Common myeloid progenitor, CD34-positive (primary cell): ENCODE measurements at regions not wholly inside any gene's neighbourhood (a gene's known extent, or its start where the extent isn't known, plus 50 kb on each side); places are given as distances from the start of the nearest gene placed in this dataset.
"Not testable (repeated sequence)": the region's sequence is repeated elsewhere in the genome, so short reads cannot be mapped to it uniquely, and the experiment has no call there.

Experiments
- CTCF ChIA-PET: fragments of 350-600 bp; sonication (Branson Sonifier 250); formaldehyde crosslinking; loops from one replicate; lab custom pipeline; 2021; ENCODE audit warnings: antibody characterized with exemption; lab: Charles Lee
- POLR2A ChIA-PET: fragments of 350-600 bp; sonication (Branson Sonifier 250); formaldehyde crosslinking; loops from one replicate; lab custom pipeline; 2021; ENCODE audit warnings: antibody characterized with exemption; lab: Charles Lee
- DNase-seq, 3 donors: peaks; one replicate each; pipeline versions ENCODE4 v3.0.0 to v3.0.0-alpha.2; 2013
- H3K27ac ChIP-seq, 2 experiments: 1 replicate in 1 of 2; 2 replicates in 1 of 2; pipeline ENCODE4 v1.7.0; 2013; ENCODE audit warnings: inconsistent platforms in 2 of 2, low read length in 2 of 2, mild to moderate bottlenecking in 2 of 2, low read depth in 1 of 2, moderate library complexity in 1 of 2; ENCODE audit not compliant: severe bottlenecking in 2 of 2, insufficient read depth in 1 of 2, poor library complexity in 1 of 2
- H3K27me3 ChIP-seq, 5 experiments: replicated peaks in 2 of 5; 1 replicate in 3 of 5; 2 replicates in 2 of 5; pipeline versions ENCODE4 v1.6.1 to v1.7.0; 2013; ENCODE audit warnings: low read length in 4 of 5, mild to moderate bottlenecking in 2 of 5, moderate library complexity in 2 of 5, inconsistent platforms in 1 of 5; ENCODE audit not compliant: insufficient read depth in 5 of 5, control insufficient read depth in 4 of 5
- H3K36me3 ChIP-seq, 4 experiments: 1 replicate in 2 of 4; 2 replicates in 2 of 4; pipeline versions ENCODE4 v1.6.1 to v1.7.0; 2013; ENCODE audit warnings: low read length in 3 of 4, control low read depth in 1 of 4, mild to moderate bottlenecking in 1 of 4; ENCODE audit not compliant: control insufficient read depth in 4 of 4, insufficient read depth in 4 of 4
- H3K4me1 ChIP-seq, 4 experiments: 1 replicate in 3 of 4; 2 replicates in 1 of 4; pipeline versions ENCODE4 v1.6.1 to v1.7.1; 2013; ENCODE audit warnings: low read length in 3 of 4, mild to moderate bottlenecking in 3 of 4, control low read depth in 1 of 4, inconsistent platforms in 1 of 4, moderate library complexity in 1 of 4; ENCODE audit not compliant: control insufficient read depth in 4 of 4, insufficient read depth in 4 of 4; ENCODE audit errors: control extremely low read depth in 1 of 4
- H3K4me3 ChIP-seq, 7 experiments: 1 replicate in 4 of 7; 2 replicates in 3 of 7; pipeline versions ENCODE4 v1.5.1 to v1.7.0; 2013; ENCODE audit warnings: mild to moderate bottlenecking in 7 of 7, low read length in 6 of 7, moderate library complexity in 6 of 7, inconsistent platforms in 2 of 7, low read depth in 2 of 7, control low read depth in 1 of 7; ENCODE audit not compliant: insufficient read depth in 4 of 7, control insufficient read depth in 1 of 7; ENCODE audit errors: extremely low read depth in 1 of 7
- H3K9me3 ChIP-seq, 5 experiments: 1 replicate in 4 of 5; 2 replicates in 1 of 5; pipeline versions ENCODE4 v1.6.1 to v1.7.1; 2013; ENCODE audit warnings: low read length in 4 of 5, mild to moderate bottlenecking in 2 of 5, inconsistent platforms in 1 of 5, low read depth in 1 of 5, moderate library complexity in 1 of 5; ENCODE audit not compliant: control insufficient read depth in 4 of 5, insufficient read depth in 2 of 5; ENCODE audit errors: control extremely low read depth in 1 of 5
- WGBS: methylation state at CpG from one replicate; pipeline ENCODE4 v1.1.5; 2013; ENCODE audit not compliant: insufficient coverage; 5-methylcytosine and 5-hydroxymethylcytosine counted together

GRCh38 chr4:138788267-138788790 lies 227.3 kb upstream of the NOCT start:
- no peaks in the 10 kb centered on the region for H3K4me1 ChIP-seq
- POLR2A ChIA-PET, result no interaction called here
- no peak overlapping the region for H3K4me3 ChIP-seq
- H3K27ac ChIP-seq, result no peak overlapping the region
- WGBS, result no CpG with 5 or more reads among the region's 1 CpG
- H3K27me3 ChIP-seq, result no peaks in the 10 kb centered on the region
- no peaks in the 10 kb centered on the region for H3K36me3 ChIP-seq
- DNase-seq, result no peak
- CTCF ChIA-PET, result no interaction called here
- no peaks in the 10 kb centered on the region for H3K9me3 ChIP-seq

GRCh38 chr4:138779761-138780160 lies 235.8 kb upstream of the NOCT start:
- H3K4me3 ChIP-seq, H3K27me3 ChIP-seq, H3K4me1 ChIP-seq, DNase-seq, CTCF ChIA-PET, H3K36me3 ChIP-seq, POLR2A ChIA-PET, H3K27ac ChIP-seq, H3K9me3 ChIP-seq: not testable (repeated sequence)
- WGBS, result no CpG with 5 or more reads among the region's 2 CpGs

GRCh38 chr4:138775890-138776289 lies 239.7 kb upstream of the NOCT start:
- peaks cover 0 to 7% (median 0%) of the 10 kb centered on the region in 4 experiments for H3K4me1 ChIP-seq
- H3K4me3 ChIP-seq, result no peak overlapping the region
- ChIA-PET CTCF (no interaction called here), POLR2A (no interaction called here)
- H3K9me3 ChIP-seq, result no peaks in the 10 kb centered on the region
- WGBS, result 35% methylated on average over 4 of the region's 6 CpGs
- H3K36me3 ChIP-seq, result no peaks in the 10 kb centered on the region
- H3K27me3 ChIP-seq, result no peaks in the 10 kb centered on the region
- no peak overlapping the region for H3K27ac ChIP-seq
- DNase-seq, result peak in 2 of 3 donors; percentile 21 to 54

GRCh38 chr4:138775489-138775888 lies 240.1 kb upstream of the NOCT start:
- H3K4me3 ChIP-seq, result no peak overlapping the region
- H3K4me1 ChIP-seq, result peaks cover 0 to 7% (median 0%) of the 10 kb centered on the region in 4 experiments
- ChIA-PET POLR2A (no interaction called here), CTCF (no interaction called here)
- H3K27me3 ChIP-seq, result no peaks in the 10 kb centered on the region
- H3K36me3 ChIP-seq, result no peaks in the 10 kb centered on the region
- H3K9me3 ChIP-seq, result no peaks in the 10 kb centered on the region
- WGBS, result 50% methylated on average over 1 of the region's 3 CpGs
- H3K27ac ChIP-seq, result no peak overlapping the region
- DNase-seq, result no peak

- ChIA-PET CTCF (no interaction called here), POLR2A (no interaction called here)
- Histone ChIP-seq H3K9me3 (no peaks in the 10 kb centered on the region), H3K27me3 (no peaks in the 10 kb centered on the region), H3K4me3 (no peak overlapping the region), H3K36me3 (no peaks in the 10 kb centered on the region), H3K27ac (no peak overlapping the region), H3K4me1 (peaks cover 0 to 7% (median 0%) of the 10 kb centered on the region in 4 experiments)
- no peak for DNase-seq
- 100% methylated on average over 2 of the region's 4 CpGs for WGBS
These were observed 240.6 kb upstream of the NOCT start for GRCh38 chr4:138774940-138775339.

- H3K36me3 ChIP-seq, H3K4me1 ChIP-seq, H3K9me3 ChIP-seq, DNase-seq, H3K27me3 ChIP-seq, H3K27ac ChIP-seq, H3K4me3 ChIP-seq, POLR2A ChIA-PET, CTCF ChIA-PET: not testable (repeated sequence)
- no CpG with 5 or more reads among the region's 4 CpGs for WGBS
These were observed 241.5 kb upstream of the NOCT start for GRCh38 chr4:138774125-138774524.

GRCh38 chr4:138773321-138773720 lies 242.3 kb upstream of the NOCT start:
- ChIA-PET POLR2A (no interaction called here), CTCF (no interaction called here)
- Histone ChIP-seq H3K27ac (no peak overlapping the region), H3K9me3 (no peaks in the 10 kb centered on the region), H3K4me3 (no peak overlapping the region), H3K36me3 (no peaks in the 10 kb centered on the region), H3K27me3 (no peaks in the 10 kb centered on the region), H3K4me1 (peaks cover 0 to 7% (median 0%) of the 10 kb centered on the region in 4 experiments)
- DNase-seq, result no peak
- WGBS, result 93% methylated on average over 3 of the region's 3 CpGs
